ENCODE measurements at regions not wholly inside any gene's neighbourhood (a gene's known extent, or its start where the extent isn't known, plus 50 kb on each side); places are given as distances from the start of the nearest gene placed in this dataset.

- no peak for FAIRE-seq
- BruUV-seq (replicated peaks): no TSS peak
- ATAC-seq: no peak
- Histone ChIP-seq H3K9me3 (ENCODE audit: low read length) (no peaks in the 10 kb centered on the region), H4K20me1 (ENCODE audit: insufficient read depth, low read length) (no peaks in the 10 kb centered on the region), H3K4me3 (replicated peaks in 1 of 3; ENCODE audit: insufficient read depth in 1 of 3, low read depth in 2 of 3, low read length in 3 of 3) (no peak overlapping the region), H3K27me3 (ENCODE audit: control insufficient read depth in 1 of 2, insufficient read depth in 2 of 2, low read length in 2 of 2) (0 out of 5 replicates have a peak, but pooled peaks cover 0 to 2% of the 10 kb centered on the region in 2 experiments), H3K36me3 (replicated peaks in 1 of 2; ENCODE audit: control insufficient read depth in 1 of 2, insufficient read depth in 2 of 2, low read length in 2 of 2) (no peaks in the 10 kb centered on the region), H3K4me2 (ENCODE audit: low read depth, low read length) (no peak overlapping the region), H3K79me2 (ENCODE audit: insufficient read depth, low read length) (no peaks in the 10 kb centered on the region), H3K4me1 (ENCODE audit: insufficient read depth, low read length) (peaks cover 6% of the 10 kb centered on the region), H2AFZ (ENCODE audit: low read length) (no peak overlapping the region), H3K27ac (ENCODE audit: extremely low read length, insufficient read depth, low read length) (no peak overlapping the region), H3K9ac (ENCODE audit: insufficient read depth, low read depth, low read length) (no peak overlapping the region)
- no peak for TF ChIP-seq ZNF430 (CRISPR knock-in tag; IDR thresholded peaks at IDR 0.05)
- no peak for TF ChIP-seq SNAPC4 (CRISPR knock-in tag; IDR thresholded peaks at IDR 0.05)
- no peak for TF ChIP-seq ZNF850 (CRISPR knock-in tag; conservative IDR thresholded peaks at IDR 0.05)
- no peak for TF ChIP-seq ZNF570 (CRISPR knock-in tag; IDR thresholded peaks at IDR 0.05; ENCODE audit: borderline replicate concordance)
- no peak for TF ChIP-seq ZNF160 (CRISPR knock-in tag; IDR thresholded peaks at IDR 0.05)
- no peak for TF ChIP-seq GABPA (IDR thresholded peaks at IDR 0.05; ENCODE audit: low read depth, low read length)
- no peak for TF ChIP-seq GABPA (CRISPR knock-in tag; IDR thresholded peaks at IDR 0.05; ENCODE audit: low read depth)
- peak; percentile 53; the same call in 1 of the 2 replicates for TF ChIP-seq THRA (CRISPR knock-in tag; IDR thresholded peaks at IDR 0.05; ENCODE audit: borderline replicate concordance)
- TF ChIP-seq HNF4A (CRISPR knock-in tag; IDR thresholded peaks at IDR 0.05): 0 out of 2 replicates have a peak, but pooled peaks have one; percentile 16
- TF ChIP-seq SRY (CRISPR knock-in tag; IDR thresholded peaks at IDR 0.05): no peak
- no peak for TF ChIP-seq TGIF2 (CRISPR knock-in tag; IDR thresholded peaks at IDR 0.05)
- no peak for TF ChIP-seq NFIC (IDR thresholded peaks at IDR 0.05; ENCODE audit: low read length)
- TF ChIP-seq ZNF382 (CRISPR knock-in tag; IDR thresholded peaks at IDR 0.05; ENCODE audit: borderline replicate concordance): no peak
- TF ChIP-seq ZNF225 (CRISPR knock-in tag; IDR thresholded peaks at IDR 0.05): no peak
- no peak for DNase-seq (ENCODE audit: low spot score)
- ChIA-PET CTCF (ENCODE audit: low intra/inter-chr PET ratio, low total read pairs) (no interaction called here), POLR2A (no interaction called here)
- WGBS (ENCODE audit: low lambda C conversion rate): 35% methylated on average over 5 of the region's 6 CpGs
- in situ Hi-C loops (cut with HindIII; ENCODE audit: extremely low pct_ligation_motif_present, low pct_unique_long_range_greater_than_20kb): no loop called here
- intact Hi-C loops (cut with micrococcal nuclease; ENCODE audit: unreplicated experiment): no loop called here
Observed at GRCh38 chr2:217437290-217437870, 565.4 kb downstream of the TNS1 start.
